GM12875 (cell line): ENCODE measurements at regions not wholly inside any gene's neighbourhood (a gene's known extent, or its start where the extent isn't known, plus 50 kb on each side); places are given as distances from the start of the nearest gene placed in this dataset.

ENCODE experiments used
- H3K4me3 ChIP-seq: one replicate; pipeline ENCODE4 v1.5.1; 2011; ENCODE audit warnings: low read depth, low read length, control low read depth
- TF ChIP-seq, protein P1 (sequence below): IDR thresholded peaks from 2 replicates; pipeline ENCODE4 v1.5.1; 2011; ENCODE audit warnings: low read depth, mild to moderate bottlenecking, control low read depth, inconsistent platforms, low read length, moderate library complexity, borderline replicate concordance; ENCODE audit not compliant: insufficient read depth

DNA sequence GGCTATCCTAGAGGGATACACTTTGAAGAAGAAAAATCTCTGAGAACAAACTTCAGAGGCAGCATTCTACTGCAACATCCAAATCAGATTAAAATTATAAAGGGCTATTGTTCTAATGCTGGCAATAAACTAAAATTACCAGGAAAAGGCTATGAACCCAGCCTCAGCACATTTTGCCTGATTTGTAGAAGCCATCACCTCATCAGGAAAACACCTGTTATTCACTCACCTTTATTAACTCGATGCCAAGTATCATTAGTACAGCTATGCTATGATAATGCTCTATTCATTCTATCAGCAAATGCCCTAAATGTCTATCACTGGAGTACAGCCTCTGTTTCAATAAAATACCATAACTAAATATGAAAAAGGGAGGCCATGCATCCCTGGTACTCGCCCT lies 510.2 kb downstream of the RASEF start:
- TF ChIP-seq, protein P1, sequence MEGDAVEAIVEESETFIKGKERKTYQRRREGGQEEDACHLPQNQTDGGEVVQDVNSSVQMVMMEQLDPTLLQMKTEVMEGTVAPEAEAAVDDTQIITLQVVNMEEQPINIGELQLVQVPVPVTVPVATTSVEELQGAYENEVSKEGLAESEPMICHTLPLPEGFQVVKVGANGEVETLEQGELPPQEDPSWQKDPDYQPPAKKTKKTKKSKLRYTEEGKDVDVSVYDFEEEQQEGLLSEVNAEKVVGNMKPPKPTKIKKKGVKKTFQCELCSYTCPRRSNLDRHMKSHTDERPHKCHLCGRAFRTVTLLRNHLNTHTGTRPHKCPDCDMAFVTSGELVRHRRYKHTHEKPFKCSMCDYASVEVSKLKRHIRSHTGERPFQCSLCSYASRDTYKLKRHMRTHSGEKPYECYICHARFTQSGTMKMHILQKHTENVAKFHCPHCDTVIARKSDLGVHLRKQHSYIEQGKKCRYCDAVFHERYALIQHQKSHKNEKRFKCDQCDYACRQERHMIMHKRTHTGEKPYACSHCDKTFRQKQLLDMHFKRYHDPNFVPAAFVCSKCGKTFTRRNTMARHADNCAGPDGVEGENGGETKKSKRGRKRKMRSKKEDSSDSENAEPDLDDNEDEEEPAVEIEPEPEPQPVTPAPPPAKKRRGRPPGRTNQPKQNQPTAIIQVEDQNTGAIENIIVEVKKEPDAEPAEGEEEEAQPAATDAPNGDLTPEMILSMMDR, result no peak
- H3K4me3 ChIP-seq, result no peak overlapping the region

DNA sequence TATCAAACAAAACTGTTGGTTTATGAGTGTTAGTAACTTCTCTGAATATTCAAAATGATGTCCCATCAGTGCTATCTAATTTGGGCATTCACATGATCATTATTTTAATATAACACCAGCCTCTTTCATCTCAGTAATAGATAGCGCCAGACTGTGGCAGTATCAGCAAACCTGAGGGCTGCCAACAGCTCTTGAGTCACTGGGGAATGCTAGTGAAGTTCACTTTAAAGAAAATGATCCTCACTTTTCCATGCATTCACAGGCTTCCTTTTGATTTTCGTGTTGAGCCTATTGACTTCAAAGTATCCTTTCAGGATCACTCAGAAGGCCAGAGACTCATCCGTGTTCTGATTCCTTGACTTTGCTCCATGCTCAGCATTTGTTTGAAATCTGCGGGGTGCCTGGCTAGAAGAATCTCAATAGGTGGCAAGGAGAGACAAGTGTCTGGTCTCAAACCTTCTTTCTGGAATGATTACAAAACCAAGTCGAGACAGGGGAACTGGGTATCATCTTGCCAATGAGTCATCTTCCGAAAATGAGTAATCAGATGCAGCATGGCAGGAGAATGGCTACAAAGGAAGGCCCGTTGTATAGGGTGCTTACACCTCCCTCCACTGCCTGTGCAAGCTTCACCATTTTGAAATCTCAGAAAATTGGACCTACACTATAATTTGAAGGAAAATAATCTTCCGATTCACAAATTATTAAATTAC lies 509.1 kb downstream of the RASEF start:
- no peak overlapping the region for H3K4me3 ChIP-seq
- TF ChIP-seq, protein P1, result no peak

DNA sequence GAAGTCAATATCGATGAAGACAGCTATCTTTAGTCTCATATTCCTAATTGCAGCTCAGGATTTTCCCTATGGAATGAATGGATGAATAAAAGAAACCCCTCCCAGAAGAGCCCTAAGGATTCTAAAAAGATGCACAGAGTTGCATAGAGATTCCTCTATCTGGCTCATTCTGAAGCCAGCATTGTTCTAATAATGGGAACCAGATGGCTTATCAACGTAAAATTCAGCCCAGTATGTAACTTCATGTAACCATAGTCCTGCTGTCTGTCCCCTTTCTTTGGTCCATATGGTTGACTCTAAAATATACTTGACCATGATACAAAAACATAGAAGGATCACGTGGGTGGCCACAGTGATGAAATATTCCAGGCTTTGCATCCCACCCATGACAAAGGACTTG lies 508.6 kb downstream of the RASEF start:
- no peak overlapping the region for H3K4me3 ChIP-seq
- TF ChIP-seq, protein P1, result no peak

DNA sequence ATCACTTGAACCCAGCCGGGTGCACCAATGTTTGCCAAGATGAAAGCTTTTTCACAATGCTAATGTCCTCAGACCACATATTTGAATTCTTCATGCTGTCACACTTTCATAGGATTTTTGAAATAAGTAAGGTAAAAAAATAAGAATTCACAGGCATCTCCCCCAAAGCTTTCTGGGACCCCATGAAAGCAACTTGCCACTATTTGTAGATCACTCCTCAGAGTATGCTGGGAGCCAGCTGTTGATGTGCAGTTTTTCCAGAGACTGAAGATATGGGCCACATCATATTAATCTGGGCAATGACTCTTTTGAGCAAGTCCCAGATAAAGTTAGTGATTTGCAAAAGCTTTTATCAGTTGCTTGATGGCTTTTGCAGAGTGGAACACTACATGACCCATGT lies 507.9 kb downstream of the RASEF start:
- H3K4me3 ChIP-seq, result no peak overlapping the region
- TF ChIP-seq, protein P1, result no peak

- TF ChIP-seq, protein P1, result no peak
- no peak overlapping the region for H3K4me3 ChIP-seq
Measured at GRCh38 chr9:82555431-82556051, 507.4 kb downstream of the RASEF start.

DNA sequence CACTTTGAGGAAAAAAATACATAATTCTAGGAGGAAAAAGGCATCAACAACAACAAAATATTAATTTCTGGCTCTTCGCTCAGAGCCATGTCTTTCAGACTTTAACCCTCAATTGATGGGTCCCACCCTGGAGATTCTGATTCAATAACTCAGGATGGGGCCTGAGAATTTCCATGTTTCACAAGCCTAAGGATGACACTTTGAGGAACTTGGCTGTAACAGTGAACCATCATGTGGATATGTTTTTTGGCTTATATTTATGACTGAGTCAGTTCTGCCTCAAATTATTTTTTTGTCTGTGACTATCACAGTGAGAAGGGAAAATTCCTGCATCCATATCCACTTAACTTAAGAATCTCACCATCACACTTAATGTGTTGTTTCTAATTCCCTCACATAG lies 504.6 kb downstream of the RASEF start:
- TF ChIP-seq, protein P1, result no peak
- H3K4me3 ChIP-seq, result no peak overlapping the region

DNA sequence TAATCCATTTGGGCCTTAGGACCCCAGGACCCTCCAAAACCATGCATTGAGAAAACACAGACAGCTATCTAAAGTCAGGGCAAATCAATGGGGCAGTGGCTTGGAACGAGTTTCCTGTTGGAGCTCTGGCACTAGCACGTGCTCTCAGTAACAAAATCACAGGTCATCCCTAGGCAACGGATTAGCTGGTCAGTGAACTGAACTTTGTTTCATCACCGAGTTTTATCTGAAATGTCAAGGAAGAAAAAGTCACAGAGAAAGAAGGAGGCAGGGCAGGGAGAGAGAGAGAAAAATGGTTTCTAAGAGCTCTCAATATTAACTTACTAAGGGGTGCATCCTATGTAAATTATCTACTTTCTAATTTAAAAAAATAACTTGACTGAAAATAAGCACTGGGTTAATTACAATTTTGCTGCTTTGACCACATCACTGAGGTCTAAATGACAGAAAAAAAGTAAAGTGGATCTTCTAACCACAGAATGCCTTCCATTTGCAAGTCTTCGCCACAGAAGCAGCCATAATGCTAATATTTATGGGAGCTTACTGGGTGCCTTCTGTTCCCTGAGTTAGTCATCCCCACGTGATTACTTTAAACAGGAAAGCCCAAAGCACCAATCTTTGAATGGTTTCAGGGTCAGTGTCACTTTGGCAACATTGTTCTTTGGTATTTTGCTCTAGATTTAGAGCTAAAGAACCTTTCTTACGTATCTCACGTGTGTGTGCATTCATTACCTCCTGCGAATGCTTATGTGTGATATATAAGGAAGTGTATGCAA lies 503.9 kb downstream of the RASEF start:
- TF ChIP-seq, protein P1, result no peak
- H3K4me3 ChIP-seq, result no peak overlapping the region
